GM13977 (cell line): ENCODE measurements at regions not wholly inside any gene's neighbourhood (a gene's known extent, or its start where the extent isn't known, plus 50 kb on each side); places are given as distances from the start of the nearest gene placed in this dataset.

ENCODE experiments used
- DNase-seq: peaks from one replicate; pipeline ENCODE4 v3.0.0; 2012; ENCODE audit warnings: low spot score
- in situ Hi-C: fragments of 300-500 bp; cut with MboI; formaldehyde crosslinking; loops from one replicate; pipeline ENCODE4 v1.12.0; 2022; ENCODE audit warnings: low sequenced_read_pairs, low pct_unique_long_range_greater_than_20kb, mixed read lengths, inconsistent platforms; ENCODE audit not compliant: unreplicated experiment
- TF ChIP-seq, protein P1 (sequence below): IDR thresholded peaks from 2 replicates; pipeline ENCODE4 v1.5.1; 2012; ENCODE audit warnings: mild to moderate bottlenecking, control low read depth; ENCODE audit not compliant: insufficient read depth; ENCODE audit errors: extremely low read depth, missing control alignments

DNA sequence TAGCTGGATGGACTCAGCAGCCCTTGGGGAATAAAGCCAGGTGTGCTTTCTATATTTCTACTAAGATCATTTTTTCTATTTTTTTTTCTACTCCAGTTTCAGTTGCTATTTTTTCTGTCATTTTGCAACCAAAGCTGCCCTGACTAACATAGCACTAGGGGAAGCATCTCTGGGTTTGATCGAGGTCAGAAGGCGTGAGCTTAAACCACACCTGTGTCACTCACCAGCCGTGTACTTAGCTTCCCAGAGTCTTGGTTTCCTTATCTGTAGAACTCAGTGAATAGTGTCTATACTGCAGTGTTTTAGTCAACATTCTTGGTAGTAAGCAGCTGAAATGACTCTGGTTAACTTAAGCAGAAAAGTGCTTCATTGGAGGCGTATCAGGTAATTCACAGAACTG lies 489.6 kb upstream of the SPRED2 start:
- in situ Hi-C loops: no loop called here
- DNase-seq: no peak
- TF ChIP-seq, protein P1, sequence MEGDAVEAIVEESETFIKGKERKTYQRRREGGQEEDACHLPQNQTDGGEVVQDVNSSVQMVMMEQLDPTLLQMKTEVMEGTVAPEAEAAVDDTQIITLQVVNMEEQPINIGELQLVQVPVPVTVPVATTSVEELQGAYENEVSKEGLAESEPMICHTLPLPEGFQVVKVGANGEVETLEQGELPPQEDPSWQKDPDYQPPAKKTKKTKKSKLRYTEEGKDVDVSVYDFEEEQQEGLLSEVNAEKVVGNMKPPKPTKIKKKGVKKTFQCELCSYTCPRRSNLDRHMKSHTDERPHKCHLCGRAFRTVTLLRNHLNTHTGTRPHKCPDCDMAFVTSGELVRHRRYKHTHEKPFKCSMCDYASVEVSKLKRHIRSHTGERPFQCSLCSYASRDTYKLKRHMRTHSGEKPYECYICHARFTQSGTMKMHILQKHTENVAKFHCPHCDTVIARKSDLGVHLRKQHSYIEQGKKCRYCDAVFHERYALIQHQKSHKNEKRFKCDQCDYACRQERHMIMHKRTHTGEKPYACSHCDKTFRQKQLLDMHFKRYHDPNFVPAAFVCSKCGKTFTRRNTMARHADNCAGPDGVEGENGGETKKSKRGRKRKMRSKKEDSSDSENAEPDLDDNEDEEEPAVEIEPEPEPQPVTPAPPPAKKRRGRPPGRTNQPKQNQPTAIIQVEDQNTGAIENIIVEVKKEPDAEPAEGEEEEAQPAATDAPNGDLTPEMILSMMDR: no peak

DNA sequence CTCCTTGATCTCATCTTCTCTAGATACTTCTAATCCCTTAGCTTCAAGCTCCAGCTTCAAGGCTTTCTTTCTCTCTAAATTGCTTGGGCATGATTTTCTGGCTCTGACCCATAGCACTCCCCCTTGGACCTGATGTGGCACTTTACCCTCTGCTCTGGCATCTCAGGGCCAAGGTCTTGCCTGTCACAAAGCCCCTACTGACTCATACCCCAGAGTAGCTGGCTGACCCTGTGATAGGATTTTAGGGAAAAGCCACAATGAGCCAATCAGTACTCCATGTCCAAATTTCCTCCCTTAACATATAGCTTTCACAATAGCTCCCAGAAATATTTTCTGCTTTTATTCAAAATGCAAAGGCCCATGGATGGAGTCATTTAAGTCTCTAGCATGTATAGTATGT lies 488.7 kb upstream of the SPRED2 start:
- in situ Hi-C loops: no loop called here
- DNase-seq: no peak
- TF ChIP-seq, protein P1: no peak

DNA sequence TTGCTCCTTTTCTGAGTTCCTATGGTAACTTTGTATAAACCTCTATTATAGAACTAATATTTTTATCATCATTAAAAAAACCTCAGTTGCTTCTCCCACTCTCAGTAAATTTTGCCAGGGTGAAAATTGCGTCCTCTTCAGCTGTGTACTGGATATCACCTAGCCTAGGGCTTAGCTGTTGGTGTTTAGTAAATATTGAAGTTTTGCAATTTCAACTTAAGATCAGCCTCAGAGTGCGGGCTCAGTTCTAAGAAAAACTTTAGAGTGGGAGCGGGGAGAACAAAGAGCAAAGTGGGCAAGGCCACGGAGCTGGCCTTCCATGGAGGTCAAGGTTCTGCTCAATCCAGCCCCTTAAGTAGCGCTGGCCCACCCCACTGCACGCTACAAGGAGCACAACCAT lies 488.3 kb upstream of the SPRED2 start:
- TF ChIP-seq, protein P1: no peak
- no peak for DNase-seq
- in situ Hi-C loops: no loop called here

DNA sequence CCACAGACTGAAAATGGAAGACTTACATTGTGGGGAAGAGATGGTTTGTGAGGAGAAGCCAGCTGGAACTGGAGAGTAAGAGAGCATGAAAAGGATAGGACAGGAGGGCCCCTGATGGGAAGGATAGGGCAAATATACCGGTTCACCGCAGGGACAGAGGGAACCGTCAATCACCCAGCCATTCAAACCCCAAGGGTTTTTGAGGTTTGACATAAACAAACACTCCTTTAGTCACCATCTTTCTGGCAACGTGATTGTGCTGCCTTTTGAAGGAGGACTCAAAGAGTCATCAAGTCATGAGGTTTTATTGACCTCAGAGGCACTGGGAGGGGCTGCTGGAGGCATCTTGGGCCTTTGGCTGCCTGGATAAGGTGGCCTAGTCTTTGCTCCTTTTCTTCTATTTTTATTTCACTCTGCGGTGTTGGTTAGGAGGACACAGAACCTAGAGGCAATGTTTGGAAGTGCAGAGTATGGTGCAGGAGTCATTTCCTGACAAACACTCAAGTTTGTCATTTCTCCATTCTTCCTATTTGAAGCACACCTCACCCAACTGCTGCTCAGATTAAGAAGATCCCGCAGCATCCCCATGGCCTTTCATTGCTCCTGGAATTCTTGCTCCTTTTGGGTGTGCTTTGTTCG lies 487.3 kb upstream of the SPRED2 start:
- TF ChIP-seq, protein P1: no peak
- in situ Hi-C loops: no loop called here
- no peak for DNase-seq

DNA sequence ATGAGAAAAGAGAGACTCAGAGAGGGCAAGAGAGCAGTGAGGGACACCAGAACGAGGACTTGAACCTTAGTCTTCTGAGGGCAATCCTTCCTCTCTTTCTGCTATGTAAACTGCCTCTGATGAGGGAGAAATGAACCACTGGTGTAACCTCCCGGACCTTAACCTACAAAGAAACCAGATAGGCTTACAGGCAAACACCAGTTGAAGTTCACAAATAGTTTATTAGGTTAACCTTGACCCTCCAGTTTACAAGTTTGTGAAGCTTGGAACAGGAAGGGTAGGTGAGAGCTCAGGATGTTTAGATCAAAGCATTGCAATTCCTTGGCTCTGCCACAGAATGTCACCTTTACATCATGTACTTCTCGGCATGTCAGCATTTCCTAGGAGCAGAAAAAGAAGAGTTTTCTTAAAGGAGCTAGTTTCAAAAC lies 486.4 kb upstream of the SPRED2 start:
- no peak for DNase-seq

DNA sequence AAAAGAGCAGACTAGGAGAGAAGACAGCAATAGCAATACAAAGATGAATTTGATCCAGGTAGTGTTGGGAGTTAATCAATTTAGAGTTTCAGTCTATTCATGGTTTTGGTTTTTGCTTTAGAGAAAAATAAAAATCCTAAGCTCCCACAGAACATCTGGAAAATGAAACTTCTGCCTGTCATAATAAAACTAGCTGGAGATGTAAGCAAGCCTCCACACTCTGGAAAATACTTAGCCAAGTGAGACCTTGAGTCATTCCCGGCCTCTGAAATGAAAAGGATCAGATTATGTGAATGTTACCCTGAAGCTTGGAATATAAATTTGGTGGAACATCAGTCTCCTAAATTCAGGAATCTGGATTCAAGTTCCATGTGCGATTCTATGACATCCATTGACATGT lies 485.6 kb upstream of the SPRED2 start:
- no peak for DNase-seq
- TF ChIP-seq, protein P1: no peak
- in situ Hi-C loops: no loop called here

More for the DNA sequence above, 486.4 kb upstream of the SPRED2 start:
- in situ Hi-C loops: no loop called here
- TF ChIP-seq, protein P1: no peak
